SK-N-SH treated with all-trans-retinoic acid at 6 μM for 48 hours (cell line): ENCODE measurements at regions not wholly inside any gene's neighbourhood (a gene's known extent, or its start where the extent isn't known, plus 50 kb on each side); places are given as distances from the start of the nearest gene placed in this dataset.

Experiments used
- ATAC-seq: fragments of 200-7000 bp; cut with Tn5 transposase; 3 replicates; pipeline ENCODE4 v1.9.1; 2020; ENCODE audit warnings: mild to moderate bottlenecking, moderate library complexity
- ARNTL ChIP-seq: fragments of 450-650 bp; formaldehyde crosslinking; IDR thresholded peaks from 2 replicates; pipeline ENCODE4 v1.5.0; 2020; ENCODE audit warnings: low read depth, mild to moderate bottlenecking, moderate library complexity, borderline replicate concordance
- BACH2 ChIP-seq: fragments of 250-450 bp; sonication (Bioruptor Pico); IDR thresholded peaks from 2 replicates; pipeline ENCODE4 v1.9.0; 2021; ENCODE audit warnings: mild to moderate bottlenecking, borderline replicate concordance
- CREB5 ChIP-seq: fragments of 250-450 bp; sonication (Bioruptor Pico); IDR thresholded peaks from 2 replicates; pipeline ENCODE4 v1.5.1; 2020; ENCODE audit warnings: low read depth, mild to moderate bottlenecking, moderate library complexity
- CSDC2 ChIP-seq: fragments of 250-450 bp; sonication (Bioruptor Pico); IDR thresholded peaks from 2 replicates; pipeline ENCODE4 v1.5.0; 2020; ENCODE audit warnings: mild to moderate bottlenecking, moderate library complexity
- CSRNP3 ChIP-seq: fragments of 250-450 bp; sonication (Bioruptor Pico); IDR thresholded peaks from 2 replicates; pipeline ENCODE4 v1.5.1; 2021; ENCODE audit warnings: mild to moderate bottlenecking, moderate library complexity
- ESRRG ChIP-seq: fragments of 250-450 bp; sonication (Bioruptor Pico); IDR thresholded peaks from 2 replicates; pipeline ENCODE4 v1.6.1; 2021; ENCODE audit warnings: mild to moderate bottlenecking
- GLIS3 ChIP-seq: fragments of 250-450 bp; sonication (Bioruptor Pico); IDR thresholded peaks from 2 replicates; pipeline ENCODE4 v1.5.0; 2020; ENCODE audit warnings: mild to moderate bottlenecking, moderate library complexity
- ISL1 ChIP-seq: fragments of 250-450 bp; sonication (Bioruptor Pico); IDR thresholded peaks from 2 replicates; pipeline ENCODE4 v2.1.2; 2022; ENCODE audit warnings: mild to moderate bottlenecking, moderate library complexity
- OSR1 ChIP-seq: fragments of 250-450 bp; sonication (Bioruptor Pico); IDR thresholded peaks from 2 replicates; pipeline ENCODE4 v1.8.0; 2022; ENCODE audit warnings: moderate library complexity, mild to moderate bottlenecking, inconsistent platforms
- POU6F1 ChIP-seq: fragments of 250-450 bp; sonication (Bioruptor Pico); IDR thresholded peaks from 2 replicates; pipeline ENCODE4 v1.8.0; 2021; ENCODE audit warnings: low read depth, mild to moderate bottlenecking, moderate library complexity, borderline replicate concordance
- PPARA ChIP-seq: fragments of 250-450 bp; sonication (Bioruptor Pico); IDR thresholded peaks from 2 replicates; pipeline ENCODE4 v1.5.0; 2020; ENCODE audit warnings: mild to moderate bottlenecking, borderline replicate concordance
- RARB ChIP-seq: fragments of 250-450 bp; sonication (Bioruptor Pico); IDR thresholded peaks from 2 replicates; pipeline ENCODE4 v1.8.0; 2021; ENCODE audit warnings: mild to moderate bottlenecking, moderate library complexity
- TCF4 ChIP-seq: fragments of 250-450 bp; sonication (Bioruptor Pico); IDR thresholded peaks from 2 replicates; pipeline ENCODE4 v1.8.0; 2021; ENCODE audit warnings: mild to moderate bottlenecking, moderate library complexity, borderline replicate concordance
- TOX ChIP-seq: fragments of 250-450 bp; sonication (Bioruptor Pico); IDR thresholded peaks from 2 replicates; pipeline ENCODE4 v1.8.0; 2021; ENCODE audit warnings: mild to moderate bottlenecking, moderate library complexity, borderline replicate concordance
- TSHZ2 ChIP-seq: fragments of 250-450 bp; sonication (Bioruptor Pico); IDR thresholded peaks from 2 replicates; pipeline ENCODE4 v1.5.0; 2020; ENCODE audit warnings: mild to moderate bottlenecking, moderate library complexity
- ZC3H10 ChIP-seq: fragments of 250-450 bp; sonication (Bioruptor Pico); IDR thresholded peaks from 2 replicates; pipeline ENCODE4 v1.5.1; 2021; ENCODE audit warnings: mild to moderate bottlenecking, moderate library complexity
- ZFP3 ChIP-seq: fragments of 250-450 bp; sonication (Bioruptor Pico); IDR thresholded peaks from 2 replicates; pipeline ENCODE4 v1.5.0; 2020; ENCODE audit warnings: mild to moderate bottlenecking, moderate library complexity
- ZFP30 ChIP-seq: fragments of 450-650 bp; formaldehyde crosslinking; IDR thresholded peaks from 2 replicates; pipeline ENCODE4 v1.5.0; 2022; ENCODE audit warnings: mild to moderate bottlenecking, moderate library complexity
- ZNF565 ChIP-seq: fragments of 450-650 bp; formaldehyde crosslinking; conservative IDR thresholded peaks from 2 replicates; pipeline ENCODE4 v1.5.0; 2020; ENCODE audit warnings: low read depth, mild to moderate bottlenecking, moderate library complexity
- ZNF70 ChIP-seq: fragments of 450-650 bp; formaldehyde crosslinking; IDR thresholded peaks from 2 replicates; pipeline ENCODE4 v1.5.0; 2020; ENCODE audit warnings: mild to moderate bottlenecking, moderate library complexity
- ZNF8 ChIP-seq: fragments of 450-650 bp; formaldehyde crosslinking; IDR thresholded peaks from 2 replicates; pipeline ENCODE4 v1.5.0; 2020; ENCODE audit warnings: mild to moderate bottlenecking, moderate library complexity

- no peak for ATAC-seq
- TF ChIP-seq BACH2 (CRISPR knock-in tag) (no peak), TCF4 (no peak), RARB (CRISPR knock-in tag) (no peak), CSRNP3 (CRISPR knock-in tag) (no peak), ZNF565 (no peak), ARNTL (CRISPR knock-in tag) (no peak), POU6F1 (CRISPR knock-in tag) (no peak), ZC3H10 (CRISPR knock-in tag) (no peak), TOX (CRISPR knock-in tag) (no peak), TSHZ2 (CRISPR knock-in tag) (no peak), ESRRG (CRISPR knock-in tag) (no peak), GLIS3 (CRISPR knock-in tag) (no peak), ZNF8 (CRISPR knock-in tag) (no peak)
These were observed 78.3 kb downstream of the IRX5 start for GRCh38 chr16:55008836-55009510.

GRCh38 chr16:55009581-55009980, 78.9 kb downstream of the IRX5 start:
- TF ChIP-seq ISL1 (CRISPR knock-in tag) (no peak), CREB5 (CRISPR knock-in tag) (no peak), CSDC2 (CRISPR knock-in tag) (no peak), ZFP3 (CRISPR knock-in tag) (no peak), TSHZ2 (CRISPR knock-in tag) (no peak), TOX (CRISPR knock-in tag) (no peak), TCF4 (no peak), ZFP30 (CRISPR knock-in tag) (no peak), GLIS3 (CRISPR knock-in tag) (no peak), ZNF70 (CRISPR knock-in tag) (no peak)
- ATAC-seq = no peak

GRCh38 chr16:55010492-55011160, 80.0 kb downstream of the IRX5 start:
- no peak for ATAC-seq
- no peak for TF ChIP-seq ZC3H10 (CRISPR knock-in tag)
- TF ChIP-seq ZNF8 (CRISPR knock-in tag) = no peak
- no peak for TF ChIP-seq PPARA (CRISPR knock-in tag)
- no peak for TF ChIP-seq CSDC2 (CRISPR knock-in tag)
- no peak for TF ChIP-seq TSHZ2 (CRISPR knock-in tag)
- no peak for TF ChIP-seq ISL1 (CRISPR knock-in tag)
- no peak for TF ChIP-seq ZNF565
- TF ChIP-seq OSR1 = no peak
- TF ChIP-seq POU6F1 (CRISPR knock-in tag) = no peak
- no peak for TF ChIP-seq BACH2 (CRISPR knock-in tag)
- TF ChIP-seq ZNF70 (CRISPR knock-in tag) = no peak
